NCI-H1417 (cell line): ENCODE measurements at regions not wholly inside any gene's neighbourhood (a gene's known extent, or its start where the extent isn't known, plus 50 kb on each side); places are given as distances from the start of the nearest gene placed in this dataset.

Experiments
- DNase-seq, 3 experiments: peaks; one replicate each; lab custom pipeline; 2025; lab: John Stamatoyannopoulos, UW

GRCh38 chr16:79754501-79754900 lies 154.0 kb upstream of the MAF start:
- no peak for DNase-seq

- DNase-seq, result no peak
Observed at GRCh38 chr16:79754081-79754480, 153.5 kb upstream of the MAF start.

GRCh38 chr16:79753286-79753685 lies 152.7 kb upstream of the MAF start:
- no peak for DNase-seq

DNA sequence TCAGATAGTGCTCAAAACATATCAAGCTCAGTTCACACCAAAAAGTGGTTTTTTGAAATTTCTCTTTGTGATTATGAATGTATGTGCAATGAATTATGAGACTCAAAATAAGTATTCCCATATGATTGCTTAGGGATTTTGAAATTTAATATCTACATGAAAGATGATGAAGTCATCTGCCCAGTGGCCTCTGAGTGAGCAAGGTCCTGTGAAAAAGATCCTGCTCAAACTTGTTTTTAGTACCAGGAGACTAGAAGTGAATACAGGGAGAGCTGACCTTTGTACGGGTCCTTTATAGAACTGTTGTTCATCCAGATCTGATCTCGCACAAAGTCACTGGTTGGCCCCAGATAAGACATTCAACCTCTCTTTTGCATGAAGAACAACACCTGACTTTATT lies 151.9 kb upstream of the MAF start:
- no peak for DNase-seq

GRCh38 chr16:79751471-79752184 lies 151.1 kb upstream of the MAF start:
- DNase-seq, result no peak

- no peak for DNase-seq
Observed at GRCh38 chr16:79750311-79750710, 149.8 kb upstream of the MAF start.

DNA sequence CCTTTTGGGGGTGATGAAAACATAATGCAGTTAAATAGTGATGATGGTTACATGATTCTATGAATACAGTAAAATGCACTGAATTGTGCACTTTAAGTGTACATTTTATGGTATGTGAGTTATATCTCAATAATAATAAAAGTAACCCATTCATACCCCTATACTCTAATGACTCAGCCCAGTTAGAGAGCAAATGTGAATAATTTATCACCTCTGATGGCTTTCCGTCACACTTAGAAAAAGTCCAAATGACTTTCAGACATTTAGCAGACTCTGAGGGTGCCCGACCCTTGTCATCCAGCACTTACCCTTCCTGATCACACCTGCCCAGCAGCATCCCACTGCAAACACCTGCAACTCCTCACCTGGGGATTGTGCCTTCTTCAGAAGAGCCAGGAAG lies 148.1 kb upstream of the MAF start:
- DNase-seq, result no peak

GRCh38 chr16:79747688-79748087 lies 147.2 kb upstream of the MAF start:
- DNase-seq, result no peak

DNA sequence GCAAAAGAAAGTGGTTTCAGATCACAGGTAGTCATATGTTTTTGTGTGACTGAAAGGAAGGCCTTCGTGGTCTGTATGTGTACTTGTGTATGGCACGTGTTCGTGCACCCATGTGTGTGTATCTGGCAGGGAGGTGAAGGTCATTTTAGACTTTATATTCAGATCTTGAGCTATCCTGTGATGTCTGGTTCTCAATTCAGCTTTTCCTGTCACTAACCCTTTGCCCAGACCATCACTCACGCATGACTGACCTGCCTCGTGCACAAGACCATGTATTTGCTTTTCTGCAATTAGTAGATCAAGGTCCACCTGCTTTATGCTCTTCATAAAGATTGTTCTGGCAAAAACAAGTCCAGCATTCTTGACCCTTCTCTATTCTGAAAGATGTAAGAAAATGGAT lies 139.7 kb upstream of the MAF start:
- peak in 1 of 3 experiments; percentile 22 for DNase-seq

DNA sequence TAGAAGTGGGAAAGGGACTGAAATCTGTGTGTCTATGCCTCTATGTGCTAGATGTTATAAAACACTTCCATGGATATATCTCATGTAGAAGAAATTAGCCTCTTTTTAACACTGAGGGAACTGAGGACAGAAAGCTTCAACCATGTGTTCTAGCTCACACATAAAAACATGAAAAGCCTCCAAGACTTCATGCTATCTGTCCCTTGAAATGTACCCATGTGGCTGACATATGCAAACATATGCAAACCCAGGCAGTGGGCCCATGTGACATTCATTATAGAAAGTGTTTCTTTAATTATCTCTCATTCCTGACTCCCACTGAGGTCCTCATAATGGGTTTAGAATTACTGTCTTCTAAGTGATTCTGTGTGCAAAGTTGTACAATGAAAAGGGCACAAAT lies 134.7 kb upstream of the MAF start:
- no peak for DNase-seq

DNA sequence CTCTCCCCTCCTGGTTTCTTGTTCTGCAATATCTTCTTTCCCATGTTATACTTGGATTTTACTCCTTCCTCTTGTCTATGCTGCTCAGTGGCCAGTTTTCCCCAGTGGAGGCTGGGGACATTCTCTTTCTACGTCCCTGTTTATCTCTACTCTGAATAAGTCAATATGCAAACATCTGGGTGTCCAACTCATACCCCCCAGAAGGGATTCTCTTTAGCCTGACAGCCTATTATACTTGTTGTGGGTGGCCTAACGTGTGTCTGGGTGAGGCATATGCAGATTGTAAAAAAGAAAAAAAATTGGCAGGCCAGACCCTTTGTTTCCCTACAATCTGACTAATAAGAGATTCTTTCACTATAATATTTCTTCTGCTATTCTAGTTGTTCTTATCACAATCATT lies 134.2 kb upstream of the MAF start:
- no peak for DNase-seq

DNA sequence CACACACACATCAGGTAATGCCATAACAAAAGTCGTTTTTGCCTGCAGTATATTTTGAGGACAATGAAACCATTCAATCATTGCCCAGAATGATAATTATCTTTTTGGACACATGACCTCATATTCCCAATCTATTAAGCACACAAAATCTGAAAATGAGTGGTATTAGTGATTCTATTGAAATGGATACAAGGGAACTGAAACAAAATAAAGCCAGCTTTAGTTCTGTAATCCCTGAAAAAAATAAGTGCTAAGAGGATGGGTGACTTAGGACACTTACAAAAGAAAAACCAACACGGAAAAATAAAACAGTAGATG lies 128.3 kb upstream of the MAF start:
- DNase-seq, result no peak

DNA sequence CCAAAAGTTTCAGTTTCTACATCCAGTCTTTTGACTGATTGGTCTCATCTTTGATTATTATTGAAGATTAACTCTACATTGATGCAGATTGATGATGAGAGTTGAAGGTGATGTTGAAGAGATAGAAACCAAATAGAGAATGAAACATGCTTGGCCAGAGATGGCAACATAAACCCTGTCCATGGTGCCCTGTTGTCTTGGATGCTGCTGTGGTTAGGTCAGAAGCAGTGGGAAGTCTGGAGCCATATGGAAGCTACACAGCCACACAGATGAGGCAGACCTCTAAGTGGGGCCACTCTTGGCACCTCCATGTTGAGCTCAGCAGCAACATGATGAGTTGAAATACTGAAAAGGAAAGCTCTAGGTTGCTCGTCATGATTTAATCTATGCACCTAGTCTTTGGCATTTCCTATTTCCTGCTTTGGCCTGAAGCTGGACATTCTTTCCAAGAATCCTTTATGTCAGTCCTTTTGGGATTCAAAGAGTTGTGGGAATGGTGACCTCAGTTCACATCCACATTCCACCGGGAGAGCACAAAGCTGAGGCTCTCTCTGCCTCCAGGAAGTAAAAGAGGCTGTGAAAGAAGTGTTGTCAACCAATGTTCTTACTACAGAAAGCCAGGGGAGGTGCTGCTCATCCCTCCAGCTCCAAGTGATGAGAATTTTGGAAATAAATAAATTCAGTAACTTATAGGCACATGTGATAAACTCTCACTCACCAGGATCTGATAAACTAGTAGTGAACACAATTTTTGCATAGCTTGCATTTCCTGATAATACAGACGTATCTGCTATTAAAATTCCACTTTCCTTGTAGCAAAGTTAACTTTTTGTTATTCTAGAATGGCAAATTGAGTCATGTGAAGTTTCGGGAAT lies 127.7 kb upstream of the MAF start:
- no peak for DNase-seq

DNA sequence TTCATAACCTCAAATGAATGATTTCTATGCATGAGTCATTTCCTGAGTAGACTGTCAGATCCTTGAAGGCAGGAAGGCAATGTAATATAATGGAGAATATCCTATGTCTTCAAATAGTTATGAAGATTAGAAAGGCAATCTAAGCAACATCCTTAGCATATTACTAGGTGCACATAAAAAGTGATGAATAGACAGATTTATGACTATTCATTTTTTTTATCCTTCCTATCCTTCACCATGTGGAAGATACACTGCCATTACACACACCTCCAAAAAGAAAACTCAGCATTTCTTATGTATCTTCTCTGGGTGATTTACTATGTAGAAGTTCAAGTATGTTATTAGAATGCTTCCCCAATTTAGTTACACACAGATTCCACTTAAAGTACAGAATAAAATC lies 126.4 kb upstream of the MAF start:
- no peak for DNase-seq

- DNase-seq, result no peak
Observed at GRCh38 chr16:79725051-79725450, 124.5 kb upstream of the MAF start.

DNA sequence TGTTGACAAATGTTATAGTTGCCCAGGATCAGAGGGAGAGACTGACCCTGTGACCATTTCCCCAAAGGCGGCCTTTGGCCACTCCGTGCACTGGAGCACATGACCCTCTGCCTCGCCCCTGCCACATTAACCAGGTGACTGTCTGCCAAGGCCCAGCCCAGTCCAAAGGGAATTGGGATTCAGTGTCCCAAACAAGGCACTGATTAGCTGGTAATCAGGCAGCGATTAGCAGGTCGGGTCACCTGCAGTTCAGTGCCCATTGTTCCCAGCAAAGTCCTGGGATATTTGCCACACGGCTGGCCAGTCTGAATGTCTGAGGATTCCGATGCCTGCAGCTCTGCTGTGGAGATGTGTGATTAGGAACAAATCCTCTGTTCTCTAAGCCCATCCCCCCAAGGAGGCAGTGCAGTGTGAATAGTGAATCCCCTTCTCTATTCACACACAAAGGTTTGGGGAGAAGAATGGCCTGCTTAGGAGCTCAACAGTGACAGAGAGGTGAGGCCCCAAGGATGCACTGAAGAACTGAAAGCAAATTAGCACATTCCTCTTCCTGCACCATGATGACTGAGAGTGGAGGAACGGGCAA lies 123.1 kb upstream of the MAF start:
- no peak for DNase-seq

DNA sequence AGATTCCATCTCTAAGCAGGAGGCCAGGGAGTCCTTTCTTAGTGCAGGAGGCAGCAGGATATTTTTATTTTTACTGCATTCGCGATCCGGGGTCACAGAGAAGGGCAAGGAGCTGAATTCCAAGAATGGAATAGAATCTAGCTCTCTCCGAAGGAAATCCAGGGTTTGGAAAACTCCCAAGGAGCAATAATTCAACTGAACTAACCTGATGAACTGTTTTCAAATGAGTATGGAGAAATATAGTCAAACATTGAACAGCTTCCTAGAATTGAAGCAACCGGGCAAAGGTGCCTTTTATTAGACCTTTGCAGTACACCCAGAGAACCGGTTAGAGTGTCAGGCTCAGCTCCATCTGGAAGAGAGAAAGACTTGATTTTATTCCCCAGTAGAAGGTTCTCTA lies 120.7 kb upstream of the MAF start:
- no peak for DNase-seq

- no peak for DNase-seq
Observed at GRCh38 chr16:79717333-79718137, 117.0 kb upstream of the MAF start.

- no peak for DNase-seq
Observed at GRCh38 chr16:79716645-79717332, 116.3 kb upstream of the MAF start.

GRCh38 chr16:79715061-79715460 lies 114.5 kb upstream of the MAF start:
- DNase-seq, result no peak

DNA sequence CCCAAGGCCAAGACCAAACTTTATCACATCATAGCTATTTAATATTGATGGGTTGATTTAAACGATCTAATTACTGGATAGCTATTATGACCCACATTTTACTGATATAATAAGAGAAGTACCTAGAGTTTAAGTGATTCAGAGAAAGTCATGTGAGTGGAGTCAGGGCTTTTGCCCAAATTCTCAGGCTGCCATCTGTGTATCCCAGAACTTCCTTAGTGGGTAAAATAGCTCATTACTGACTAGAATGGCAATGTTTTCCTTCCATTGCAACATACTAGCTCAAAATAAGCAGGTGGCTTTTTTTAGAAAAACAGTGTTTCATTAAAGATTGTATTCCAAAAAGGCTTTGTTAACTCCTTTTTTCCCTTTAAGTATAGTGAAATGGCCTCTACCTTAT lies 113.9 kb upstream of the MAF start:
- no peak for DNase-seq
